ENCODE measurements at regions not wholly inside any gene's neighbourhood (a gene's known extent, or its start where the extent isn't known, plus 50 kb on each side); places are given as distances from the start of the nearest gene placed in this dataset.

DNA sequence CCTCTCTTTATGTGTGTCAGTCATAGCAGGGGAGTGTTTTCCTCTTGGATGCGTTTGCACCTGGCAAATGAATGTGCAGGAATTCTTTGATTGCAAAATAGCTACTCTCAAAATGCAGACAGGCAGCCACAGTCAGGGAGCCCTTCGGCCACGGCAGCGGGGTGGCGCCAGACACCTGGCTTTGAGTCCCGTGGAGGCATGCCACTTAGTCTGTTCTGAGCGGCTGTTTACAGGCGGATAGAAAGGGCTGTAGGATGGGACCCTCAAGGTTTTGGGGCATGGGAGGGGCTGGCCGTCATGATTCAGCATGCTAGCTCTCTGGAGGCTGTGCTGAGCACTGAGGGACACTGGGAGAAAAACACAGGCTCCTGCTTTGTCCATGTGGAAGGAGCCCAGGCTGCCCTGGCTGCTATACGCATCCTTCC, 117.1 kb downstream of the SLC25A47 start:
- DNase-seq (ENCODE audit: low read depth) (peak; percentile 80), FAIRE-seq (no peak)
- H3K9ac ChIP-seq (ENCODE audit: low read length) = peak overlapping the region; percentile 60
- peaks cover 47% of the 10 kb centered on the region for H3K4me1 ChIP-seq (ENCODE audit: insufficient read depth, low read length)
- H3K4me1 Mint-ChIP-seq (ENCODE audit: low read depth, unreplicated experiment) = peaks cover 46% of the 10 kb centered on the region
- no peaks in the 10 kb centered on the region for H3K36me3 ChIP-seq (ENCODE audit: insufficient read depth, low read length)
- H3K4me3 Mint-ChIP-seq (ENCODE audit: unreplicated experiment) = no peak overlapping the region
- H3K27ac ChIP-seq (ENCODE audit: low read depth, low read length) = peak overlapping the region; percentile 80
- peaks cover 23% of the 10 kb centered on the region for H4K20me1 ChIP-seq (ENCODE audit: insufficient read depth, low read length)
- H3K27me3 ChIP-seq (ENCODE audit: insufficient read depth, low read length) = no peaks in the 10 kb centered on the region
- H3K9me3 Mint-ChIP-seq (ENCODE audit: unreplicated experiment) = no peaks in the 10 kb centered on the region
- H3K9me3 ChIP-seq (ENCODE audit: insufficient read depth, low read depth, low read length) = no peaks in the 10 kb centered on the region
- peaks cover 6% of the 10 kb centered on the region for H3K79me2 ChIP-seq (ENCODE audit: insufficient read depth, low read length)
- no peak for TF ChIP-seq EZH2 (IDR thresholded peaks at IDR 0.05; ENCODE audit: insufficient read depth, low read length)
- TF ChIP-seq, protein P1, sequence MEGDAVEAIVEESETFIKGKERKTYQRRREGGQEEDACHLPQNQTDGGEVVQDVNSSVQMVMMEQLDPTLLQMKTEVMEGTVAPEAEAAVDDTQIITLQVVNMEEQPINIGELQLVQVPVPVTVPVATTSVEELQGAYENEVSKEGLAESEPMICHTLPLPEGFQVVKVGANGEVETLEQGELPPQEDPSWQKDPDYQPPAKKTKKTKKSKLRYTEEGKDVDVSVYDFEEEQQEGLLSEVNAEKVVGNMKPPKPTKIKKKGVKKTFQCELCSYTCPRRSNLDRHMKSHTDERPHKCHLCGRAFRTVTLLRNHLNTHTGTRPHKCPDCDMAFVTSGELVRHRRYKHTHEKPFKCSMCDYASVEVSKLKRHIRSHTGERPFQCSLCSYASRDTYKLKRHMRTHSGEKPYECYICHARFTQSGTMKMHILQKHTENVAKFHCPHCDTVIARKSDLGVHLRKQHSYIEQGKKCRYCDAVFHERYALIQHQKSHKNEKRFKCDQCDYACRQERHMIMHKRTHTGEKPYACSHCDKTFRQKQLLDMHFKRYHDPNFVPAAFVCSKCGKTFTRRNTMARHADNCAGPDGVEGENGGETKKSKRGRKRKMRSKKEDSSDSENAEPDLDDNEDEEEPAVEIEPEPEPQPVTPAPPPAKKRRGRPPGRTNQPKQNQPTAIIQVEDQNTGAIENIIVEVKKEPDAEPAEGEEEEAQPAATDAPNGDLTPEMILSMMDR (IDR thresholded peaks at IDR 0.05; ENCODE audit: insufficient read depth, low read depth, low read length) = peak; percentile 41
- H2AFZ ChIP-seq (ENCODE audit: low read depth, low read length) = peak overlapping the region; percentile 48
- H3K27me3 Mint-ChIP-seq (ENCODE audit: low read depth, unreplicated experiment) = no peaks in the 10 kb centered on the region
- H3K36me3 Mint-ChIP-seq (ENCODE audit: low read depth, unreplicated experiment) = peaks cover 2% of the 10 kb centered on the region
- H3K27ac Mint-ChIP-seq (ENCODE audit: unreplicated experiment) = peak overlapping the region; percentile 86
- H3K4me2 ChIP-seq (ENCODE audit: low read length) = peak overlapping the region; percentile 77
- H3K4me3 ChIP-seq (ENCODE audit: insufficient read depth, low read depth, low read length) = no peak overlapping the region

GRCh38 chr14:100440758-100441203, 117.6 kb downstream of the SLC25A47 start:
- peak overlapping the region; percentile 86 for H3K27ac Mint-ChIP-seq (ENCODE audit: unreplicated experiment)
- FAIRE-seq = no peak

More at GRCh38 chr14:100440758-100441203, 117.6 kb downstream of the SLC25A47 start:
- H3K36me3 ChIP-seq (ENCODE audit: insufficient read depth, low read length) = no peaks in the 10 kb centered on the region
- no peaks in the 10 kb centered on the region for H3K27me3 Mint-ChIP-seq (ENCODE audit: low read depth, unreplicated experiment)
- H3K27ac ChIP-seq (ENCODE audit: low read depth, low read length) = peak overlapping the region; percentile 80
- no peaks in the 10 kb centered on the region for H3K9me3 Mint-ChIP-seq (ENCODE audit: unreplicated experiment)
- no peak overlapping the region for H3K4me3 Mint-ChIP-seq (ENCODE audit: unreplicated experiment)
- H3K9me3 ChIP-seq (ENCODE audit: insufficient read depth, low read depth, low read length) = no peaks in the 10 kb centered on the region
- H3K4me1 ChIP-seq (ENCODE audit: insufficient read depth, low read length) = peaks cover 47% of the 10 kb centered on the region
- peaks cover 42% of the 10 kb centered on the region for H3K4me1 Mint-ChIP-seq (ENCODE audit: low read depth, unreplicated experiment)
- H3K79me2 ChIP-seq (ENCODE audit: insufficient read depth, low read length) = peaks cover 6% of the 10 kb centered on the region
- no peaks in the 10 kb centered on the region for H3K36me3 Mint-ChIP-seq (ENCODE audit: low read depth, unreplicated experiment)
- no peak overlapping the region for H2AFZ ChIP-seq (ENCODE audit: low read depth, low read length)
- no peaks in the 10 kb centered on the region for H3K27me3 ChIP-seq (ENCODE audit: insufficient read depth, low read length)
- H3K4me2 ChIP-seq (ENCODE audit: low read length) = peak overlapping the region; percentile 77
- H3K4me3 ChIP-seq (ENCODE audit: insufficient read depth, low read depth, low read length) = no peak overlapping the region
- H4K20me1 ChIP-seq (ENCODE audit: insufficient read depth, low read length) = peaks cover 18% of the 10 kb centered on the region
- peak overlapping the region; percentile 60 for H3K9ac ChIP-seq (ENCODE audit: low read length)
- peak; percentile 49 for DNase-seq (ENCODE audit: low read depth)
- TF ChIP-seq, protein P1 (IDR thresholded peaks at IDR 0.05; ENCODE audit: insufficient read depth, low read depth, low read length) = no peak
- TF ChIP-seq EZH2 (IDR thresholded peaks at IDR 0.05; ENCODE audit: insufficient read depth, low read length) = no peak
